ENCODE measurements at regions not wholly inside any gene's neighbourhood (a gene's known extent, or its start where the extent isn't known, plus 50 kb on each side); places are given as distances from the start of the nearest gene placed in this dataset.

GRCh38 chr9:84590706-84591105 lies 78.8 kb upstream of the NTRK2 start:
- TF ChIP-seq, protein P1, sequence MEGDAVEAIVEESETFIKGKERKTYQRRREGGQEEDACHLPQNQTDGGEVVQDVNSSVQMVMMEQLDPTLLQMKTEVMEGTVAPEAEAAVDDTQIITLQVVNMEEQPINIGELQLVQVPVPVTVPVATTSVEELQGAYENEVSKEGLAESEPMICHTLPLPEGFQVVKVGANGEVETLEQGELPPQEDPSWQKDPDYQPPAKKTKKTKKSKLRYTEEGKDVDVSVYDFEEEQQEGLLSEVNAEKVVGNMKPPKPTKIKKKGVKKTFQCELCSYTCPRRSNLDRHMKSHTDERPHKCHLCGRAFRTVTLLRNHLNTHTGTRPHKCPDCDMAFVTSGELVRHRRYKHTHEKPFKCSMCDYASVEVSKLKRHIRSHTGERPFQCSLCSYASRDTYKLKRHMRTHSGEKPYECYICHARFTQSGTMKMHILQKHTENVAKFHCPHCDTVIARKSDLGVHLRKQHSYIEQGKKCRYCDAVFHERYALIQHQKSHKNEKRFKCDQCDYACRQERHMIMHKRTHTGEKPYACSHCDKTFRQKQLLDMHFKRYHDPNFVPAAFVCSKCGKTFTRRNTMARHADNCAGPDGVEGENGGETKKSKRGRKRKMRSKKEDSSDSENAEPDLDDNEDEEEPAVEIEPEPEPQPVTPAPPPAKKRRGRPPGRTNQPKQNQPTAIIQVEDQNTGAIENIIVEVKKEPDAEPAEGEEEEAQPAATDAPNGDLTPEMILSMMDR (IDR thresholded peaks at IDR 0.05) = no peak
- TF ChIP-seq POLR2A (IDR thresholded peaks at IDR 0.05) = no peak

Measured in uterus (tissue), 2 donors.